H9 (cell line): ENCODE measurements at regions not wholly inside any gene's neighbourhood (a gene's known extent, or its start where the extent isn't known, plus 50 kb on each side); places are given as distances from the start of the nearest gene placed in this dataset.

ENCODE experiments used
- DNase-seq: peaks from one replicate; pipeline ENCODE4 v3.0.0-alpha.2; 2017
- H2AFZ ChIP-seq: one replicate; pipeline ENCODE4 v1.6.1; 2013; ENCODE audit warnings: mild to moderate bottlenecking, low read length, control low read depth, moderate library complexity
- H2AK5ac ChIP-seq: 2 replicates; pipeline ENCODE4 v1.6.1; 2013; ENCODE audit warnings: low read length, control low read depth, mixed read lengths; ENCODE audit not compliant: insufficient read length
- H2BK120ac ChIP-seq: one replicate; pipeline ENCODE4 v1.6.1; 2013; ENCODE audit warnings: low read depth, mild to moderate bottlenecking, low read length, control low read depth, inconsistent platforms; ENCODE audit not compliant: poor library complexity, severe bottlenecking
- H2BK12ac ChIP-seq: 2 replicates; pipeline ENCODE4 v1.6.1; 2013; ENCODE audit warnings: low read length, control low read depth, mixed read lengths, low read depth; ENCODE audit not compliant: insufficient read length
- H2BK15ac ChIP-seq: 2 replicates; pipeline ENCODE4 v1.6.1; 2013; ENCODE audit warnings: low read depth, low read length, control low read depth
- H2BK20ac ChIP-seq: one replicate; pipeline ENCODE4 v1.6.1; 2013; ENCODE audit warnings: low read depth, mild to moderate bottlenecking, low read length, control low read depth, inconsistent platforms; ENCODE audit not compliant: poor library complexity, severe bottlenecking
- H2BK5ac ChIP-seq: 2 replicates; pipeline ENCODE4 v1.6.1; 2013; ENCODE audit warnings: low read length, control low read depth, mixed read lengths; ENCODE audit not compliant: insufficient read length
- H3K14ac ChIP-seq: 2 replicates; pipeline ENCODE4 v1.6.1; 2013; ENCODE audit warnings: low read length, control low read depth; ENCODE audit not compliant: insufficient read depth
- H3K18ac ChIP-seq: 2 replicates; pipeline ENCODE4 v1.6.1; 2013; ENCODE audit warnings: low read depth, mild to moderate bottlenecking, mixed read lengths, low read length, control low read depth; ENCODE audit not compliant: insufficient read length
- H3K23ac ChIP-seq: 2 replicates; pipeline ENCODE4 v1.6.1; 2013; ENCODE audit warnings: low read length, control low read depth, mixed read lengths, low read depth; ENCODE audit not compliant: insufficient read length
- H3K23me2 ChIP-seq: 2 replicates; pipeline ENCODE4 v1.6.1; 2013; ENCODE audit warnings: low read depth, mild to moderate bottlenecking, mixed read lengths, low read length, control low read depth; ENCODE audit not compliant: insufficient read length, poor library complexity, severe bottlenecking
- H3K27ac ChIP-seq: 2 replicates; pipeline ENCODE4 v1.5.1; 2013; ENCODE audit warnings: low read length, control low read depth, mixed read lengths, low read depth; ENCODE audit not compliant: insufficient read length
- H3K27me3 ChIP-seq: 2 replicates; pipeline ENCODE4 v1.6.1; 2013; ENCODE audit warnings: low read length, control low read depth, inconsistent platforms; ENCODE audit not compliant: insufficient read depth
- H3K4ac ChIP-seq: 2 replicates; pipeline ENCODE4 v1.6.1; 2013; ENCODE audit warnings: low read depth, mild to moderate bottlenecking, control low read depth, inconsistent platforms, low read length, moderate library complexity
- H3K4me1 ChIP-seq: 2 replicates; pipeline ENCODE4 v1.6.1; 2013; ENCODE audit warnings: low read length, control low read depth, inconsistent platforms; ENCODE audit not compliant: insufficient read depth
- H3K4me2 ChIP-seq: 2 replicates; pipeline ENCODE4 v1.6.1; 2013; ENCODE audit warnings: low read length, control low read depth, mixed read lengths; ENCODE audit not compliant: insufficient read length, insufficient read depth
- H3K56ac ChIP-seq: 2 replicates; pipeline ENCODE4 v1.6.1; 2013; ENCODE audit warnings: low read depth, mild to moderate bottlenecking, mixed read lengths, low read length, control low read depth; ENCODE audit not compliant: insufficient read length
- H3K79me1 ChIP-seq: 2 replicates; pipeline ENCODE4 v1.6.1; 2013; ENCODE audit warnings: low read depth, mild to moderate bottlenecking, moderate library complexity, low read length, control low read depth, inconsistent platforms; ENCODE audit not compliant: insufficient read depth, poor library complexity, severe bottlenecking
- H3K79me2 ChIP-seq: 2 replicates; pipeline ENCODE4 v1.6.1; 2013; ENCODE audit warnings: low read length, control low read depth, inconsistent platforms; ENCODE audit not compliant: insufficient read depth
- H3K9ac ChIP-seq: 2 replicates; pipeline ENCODE4 v1.6.1; 2013; ENCODE audit warnings: low read length, control low read depth, mixed read lengths; ENCODE audit not compliant: insufficient read length; ENCODE audit errors: extremely low read depth
- H3K9me3 ChIP-seq: one replicate; pipeline ENCODE4 v1.6.1; 2013; ENCODE audit warnings: low read depth, low read length, inconsistent platforms; ENCODE audit not compliant: control insufficient read depth
- H3T11ph ChIP-seq: one replicate; pipeline ENCODE4 v1.6.1; 2013; ENCODE audit warnings: mild to moderate bottlenecking, low read length, control low read depth, inconsistent platforms
- H4K20me1 ChIP-seq: one replicate; pipeline ENCODE4 v1.6.1; 2013; ENCODE audit not compliant: control insufficient read depth, insufficient read length, insufficient read depth
- H4K5ac ChIP-seq: 2 replicates; pipeline ENCODE4 v1.6.1; 2013; ENCODE audit warnings: low read depth, mild to moderate bottlenecking, mixed read lengths, low read length, control low read depth; ENCODE audit not compliant: insufficient read length
- H4K8ac ChIP-seq: replicated peaks from 2 replicates; pipeline ENCODE4 v1.6.1; 2013; ENCODE audit warnings: low read length, control low read depth, mixed read lengths, low read depth; ENCODE audit not compliant: insufficient read length
- H4K91ac ChIP-seq: 2 replicates; pipeline ENCODE4 v1.6.1; 2013; ENCODE audit warnings: low read depth, mild to moderate bottlenecking, moderate library complexity, mixed read lengths, low read length, control low read depth; ENCODE audit not compliant: insufficient read length
- H3K27ac Mint-ChIP-seq, 3 experiments: 2 replicates in 2 of 3; 3 replicates in 1 of 3; pipeline ENCODE4 v1.8.0; 2020 to 2021; ENCODE audit warnings: mixed read lengths in 3 of 3, mild to moderate bottlenecking in 1 of 3, moderate library complexity in 1 of 3
- H3K27me3 Mint-ChIP-seq: 2 replicates; pipeline ENCODE4 v1.8.0; 2021; ENCODE audit warnings: low read depth, mild to moderate bottlenecking, moderate library complexity, mixed read lengths
- H3K36me3 Mint-ChIP-seq, 3 experiments: 2 replicates in 2 of 3; 3 replicates in 1 of 3; pipeline ENCODE4 v1.8.0; 2020 to 2021; ENCODE audit warnings: low read depth in 3 of 3, mixed read lengths in 3 of 3; ENCODE audit not compliant: insufficient read depth in 1 of 3
- H3K4me1 Mint-ChIP-seq, 2 experiments: 2 replicates each; pipeline ENCODE4 v1.8.0; 2020; ENCODE audit warnings: mixed read lengths in 2 of 2
- H3K4me3 Mint-ChIP-seq, 2 experiments: 2 replicates in 1 of 2; 3 replicates in 1 of 2; pipeline ENCODE4 v1.8.0; 2020 to 2021; ENCODE audit warnings: mild to moderate bottlenecking in 2 of 2, mixed read lengths in 2 of 2, moderate library complexity in 1 of 2
- H3K9me3 Mint-ChIP-seq, 2 experiments: 2 replicates in 1 of 2; 3 replicates in 1 of 2; pipeline ENCODE4 v1.8.0; 2020; ENCODE audit warnings: mild to moderate bottlenecking in 2 of 2, mixed read lengths in 2 of 2, moderate library complexity in 1 of 2
- CTCF ChIP-seq: fragments of 200-600 bp; sonication (generic); conservative IDR thresholded peaks from 3 replicates; pipeline ENCODE4 v1.8.0; 2021; ENCODE audit warnings: antibody characterized with exemption, mild to moderate bottlenecking
- WGBS: extraction: QIAGEN DNeasy Blood & Tissue Kit; methylation state at CpG from one replicate; pipeline ENCODE4 v1.1.7; 2013; ENCODE audit warnings: missing lambda C conversion rate, low lambda C conversion rate, mixed read lengths; ENCODE audit not compliant: insufficient read length; ENCODE audit errors: extremely low coverage; 5-methylcytosine and 5-hydroxymethylcytosine counted together

GRCh38 chr10:21175797-21176196 lies 278.7 kb upstream of the NEBL start:
- Histone ChIP-seq H3K27me3 (peaks cover 2% of the 10 kb centered on the region; the same call in 1 of the 2 replicates), H3K9me3 (no peaks in the 10 kb centered on the region), H3K56ac (no peak overlapping the region), H3K4ac (no peak overlapping the region), H3T11ph (no peak overlapping the region), H2BK120ac (no peak overlapping the region), H4K20me1 (no peaks in the 10 kb centered on the region), H3K9ac (no peak overlapping the region), H2BK15ac (no peak overlapping the region), H3K4me2 (no peak overlapping the region), H4K91ac (no peak overlapping the region), H3K79me2 (no peaks in the 10 kb centered on the region), H2BK5ac (no peak overlapping the region), H4K8ac (no peak overlapping the region), H3K27ac (no peak overlapping the region), H2BK12ac (no peak overlapping the region), H3K4me1 (no peaks in the 10 kb centered on the region), H2AK5ac (no peak overlapping the region), H4K5ac (no peak overlapping the region), H3K18ac (no peak overlapping the region), H2BK20ac (no peak overlapping the region), H3K23me2 (peaks cover 20% of the 10 kb centered on the region), H3K14ac (no peak overlapping the region), H3K23ac (no peak overlapping the region), H3K79me1 (no peaks in the 10 kb centered on the region), H2AFZ (no peak overlapping the region)
- Mint-ChIP-seq H3K9me3 (peaks cover 8 to 10% of the 10 kb centered on the region in 2 experiments; a peak in 4 of 5 replicates), H3K4me1 (peaks cover 25 to 35% of the 10 kb centered on the region in 2 experiments), H3K27me3 (peaks cover 47% of the 10 kb centered on the region), H3K36me3 (peaks cover 12 to 15% (median 13%) of the 10 kb centered on the region in 3 experiments), H3K4me3 (no peak overlapping the region), H3K27ac (no peak overlapping the region)
- no CpG with 5 or more reads among the region's 4 CpGs for WGBS
- DNase-seq, result no peak
- no peak for TF ChIP-seq CTCF
